Common myeloid progenitor, CD34-positive (primary cell): ENCODE measurements at regions not wholly inside any gene's neighbourhood (a gene's known extent, or its start where the extent isn't known, plus 50 kb on each side); places are given as distances from the start of the nearest gene placed in this dataset.

Experiments used
- CTCF ChIA-PET: fragments of 350-600 bp; sonication (Branson Sonifier 250); formaldehyde crosslinking; loops from one replicate; lab custom pipeline; 2021; ENCODE audit warnings: antibody characterized with exemption; lab: Charles Lee
- POLR2A ChIA-PET: fragments of 350-600 bp; sonication (Branson Sonifier 250); formaldehyde crosslinking; loops from one replicate; lab custom pipeline; 2021; ENCODE audit warnings: antibody characterized with exemption; lab: Charles Lee
- DNase-seq, 3 donors: peaks; one replicate each; pipeline versions ENCODE4 v3.0.0 to v3.0.0-alpha.2; 2013
- H3K27ac ChIP-seq, 2 experiments: 1 replicate in 1 of 2; 2 replicates in 1 of 2; pipeline ENCODE4 v1.7.0; 2013; ENCODE audit warnings: inconsistent platforms in 2 of 2, low read length in 2 of 2, mild to moderate bottlenecking in 2 of 2, low read depth in 1 of 2, moderate library complexity in 1 of 2; ENCODE audit not compliant: severe bottlenecking in 2 of 2, insufficient read depth in 1 of 2, poor library complexity in 1 of 2
- H3K27me3 ChIP-seq, 5 experiments: replicated peaks in 2 of 5; 1 replicate in 3 of 5; 2 replicates in 2 of 5; pipeline versions ENCODE4 v1.6.1 to v1.7.0; 2013; ENCODE audit warnings: low read length in 4 of 5, mild to moderate bottlenecking in 2 of 5, moderate library complexity in 2 of 5, inconsistent platforms in 1 of 5; ENCODE audit not compliant: insufficient read depth in 5 of 5, control insufficient read depth in 4 of 5
- H3K36me3 ChIP-seq, 4 experiments: 1 replicate in 2 of 4; 2 replicates in 2 of 4; pipeline versions ENCODE4 v1.6.1 to v1.7.0; 2013; ENCODE audit warnings: low read length in 3 of 4, control low read depth in 1 of 4, mild to moderate bottlenecking in 1 of 4; ENCODE audit not compliant: control insufficient read depth in 4 of 4, insufficient read depth in 4 of 4
- H3K4me1 ChIP-seq, 4 experiments: 1 replicate in 3 of 4; 2 replicates in 1 of 4; pipeline versions ENCODE4 v1.6.1 to v1.7.1; 2013; ENCODE audit warnings: low read length in 3 of 4, mild to moderate bottlenecking in 3 of 4, control low read depth in 1 of 4, inconsistent platforms in 1 of 4, moderate library complexity in 1 of 4; ENCODE audit not compliant: control insufficient read depth in 4 of 4, insufficient read depth in 4 of 4; ENCODE audit errors: control extremely low read depth in 1 of 4
- H3K4me3 ChIP-seq, 7 experiments: 1 replicate in 4 of 7; 2 replicates in 3 of 7; pipeline versions ENCODE4 v1.5.1 to v1.7.0; 2013; ENCODE audit warnings: mild to moderate bottlenecking in 7 of 7, low read length in 6 of 7, moderate library complexity in 6 of 7, inconsistent platforms in 2 of 7, low read depth in 2 of 7, control low read depth in 1 of 7; ENCODE audit not compliant: insufficient read depth in 4 of 7, control insufficient read depth in 1 of 7; ENCODE audit errors: extremely low read depth in 1 of 7
- H3K9me3 ChIP-seq, 5 experiments: 1 replicate in 4 of 5; 2 replicates in 1 of 5; pipeline versions ENCODE4 v1.6.1 to v1.7.1; 2013; ENCODE audit warnings: low read length in 4 of 5, mild to moderate bottlenecking in 2 of 5, inconsistent platforms in 1 of 5, low read depth in 1 of 5, moderate library complexity in 1 of 5; ENCODE audit not compliant: control insufficient read depth in 4 of 5, insufficient read depth in 2 of 5; ENCODE audit errors: control extremely low read depth in 1 of 5
- WGBS: methylation state at CpG from one replicate; pipeline ENCODE4 v1.1.5; 2013; ENCODE audit not compliant: insufficient coverage; 5-methylcytosine and 5-hydroxymethylcytosine counted together

GRCh38 chr12:78386871-78387270 is 477.7 kb upstream of the SYT1 start:
- WGBS, result no CpG with 5 or more reads among the region's 2 CpGs
- no peaks in the 10 kb centered on the region for H3K9me3 ChIP-seq
- CTCF ChIA-PET, result no interaction called here
- POLR2A ChIA-PET, result no interaction called here
- H3K27me3 ChIP-seq, result no peaks in the 10 kb centered on the region
- H3K4me3 ChIP-seq, result no peak overlapping the region
- no peak for DNase-seq
- H3K36me3 ChIP-seq, result no peaks in the 10 kb centered on the region
- H3K27ac ChIP-seq, result no peak overlapping the region
- no peaks in the 10 kb centered on the region for H3K4me1 ChIP-seq

- H3K36me3 ChIP-seq, result no peaks in the 10 kb centered on the region
Observed at GRCh38 chr12:78387721-78388120, 476.9 kb upstream of the SYT1 start.

GRCh38 chr12:78388461-78388860 is 476.1 kb upstream of the SYT1 start:
- no peaks in the 10 kb centered on the region for H3K9me3 ChIP-seq
- no peaks in the 10 kb centered on the region for H3K36me3 ChIP-seq
- no peaks in the 10 kb centered on the region for H3K4me1 ChIP-seq
- H3K27me3 ChIP-seq, result no peaks in the 10 kb centered on the region
- ChIA-PET CTCF (interaction anchor here (0.9 kb wide), 1 partner anchor 11 kb away, joined by 3 read pairs; no protein-coding TSS in a partner anchor), POLR2A (no interaction called here)
- DNase-seq, result no peak
- H3K27ac ChIP-seq, result no peak overlapping the region
- no peak overlapping the region for H3K4me3 ChIP-seq

More at GRCh38 chr12:78387721-78388120, 476.9 kb upstream of the SYT1 start:
- no peak for DNase-seq
- ChIA-PET CTCF (no interaction called here), POLR2A (no interaction called here)
- H3K4me1 ChIP-seq, result no peaks in the 10 kb centered on the region
- no peaks in the 10 kb centered on the region for H3K27me3 ChIP-seq
- no peak overlapping the region for H3K4me3 ChIP-seq
- no peaks in the 10 kb centered on the region for H3K9me3 ChIP-seq
- H3K27ac ChIP-seq, result no peak overlapping the region

- Histone ChIP-seq H3K27me3 (no peaks in the 10 kb centered on the region), H3K9me3 (no peaks in the 10 kb centered on the region), H3K4me3 (no peak overlapping the region), H3K36me3 (no peaks in the 10 kb centered on the region), H3K4me1 (peaks cover 0 to 11% (median 0%) of the 10 kb centered on the region in 4 experiments), H3K27ac (no peak overlapping the region)
- ChIA-PET CTCF (interaction anchor here (0.8 kb wide), 1 partner anchor 783 kb away, joined by 3 read pairs; no protein-coding TSS in a partner anchor), POLR2A (no interaction called here)
- no peak for DNase-seq
- 64% methylated on average over 3 of the region's 5 CpGs for WGBS
Observed at GRCh38 chr12:78390920-78391319, 473.7 kb upstream of the SYT1 start.

GRCh38 chr12:78392918-78393317 is 471.7 kb upstream of the SYT1 start:
- no peak overlapping the region for H3K27ac ChIP-seq
- peak; percentile 15 to 48 (median 22) for DNase-seq
- POLR2A ChIA-PET, result no interaction called here
- no peak overlapping the region for H3K4me3 ChIP-seq
- WGBS, result 83% methylated on average over 1 of the region's 2 CpGs
- H3K27me3 ChIP-seq, result no peaks in the 10 kb centered on the region
- H3K36me3 ChIP-seq, result no peaks in the 10 kb centered on the region
- H3K9me3 ChIP-seq, result no peaks in the 10 kb centered on the region
- peaks cover 0 to 11% (median 0%) of the 10 kb centered on the region in 4 experiments for H3K4me1 ChIP-seq
- CTCF ChIA-PET, result interaction anchor here (0.8 to 1.6 kb wide), 6 partner anchors 21 to 970 kb away, joined by 3 to 4 read pairs (median 3); no protein-coding TSS in a partner anchor

GRCh38 chr12:78395961-78396360 is 468.6 kb upstream of the SYT1 start:
- H3K27ac ChIP-seq, result no peak overlapping the region
- H3K36me3 ChIP-seq, result no peaks in the 10 kb centered on the region
- peaks cover 0 to 11% (median 0%) of the 10 kb centered on the region in 4 experiments for H3K4me1 ChIP-seq
- POLR2A ChIA-PET, result no interaction called here
- no peak overlapping the region for H3K4me3 ChIP-seq
- WGBS, result no CpG with 5 or more reads among the region's 1 CpG
- no peaks in the 10 kb centered on the region for H3K27me3 ChIP-seq
- no peaks in the 10 kb centered on the region for H3K9me3 ChIP-seq
- no peak for DNase-seq
- CTCF ChIA-PET, result interaction anchor here (0.5 kb wide), 1 partner anchor 42 kb away, joined by 3 read pairs; no protein-coding TSS in a partner anchor

- ChIA-PET CTCF (no interaction called here), POLR2A (no interaction called here)
- no peak overlapping the region for H3K27ac ChIP-seq
- DNase-seq, result no peak
- H3K4me1 ChIP-seq, result peaks cover 0 to 11% (median 0%) of the 10 kb centered on the region in 4 experiments
- WGBS, result 100% methylated on average over 1 of the region's 1 CpG
- H3K9me3 ChIP-seq, result no peaks in the 10 kb centered on the region
- no peak overlapping the region for H3K4me3 ChIP-seq
- H3K27me3 ChIP-seq, result no peaks in the 10 kb centered on the region
- no peaks in the 10 kb centered on the region for H3K36me3 ChIP-seq
Observed at GRCh38 chr12:78396538-78396937, 468.0 kb upstream of the SYT1 start.
